ENCODE measurements at regions not wholly inside any gene's neighbourhood (a gene's known extent, or its start where the extent isn't known, plus 50 kb on each side); places are given as distances from the start of the nearest gene placed in this dataset.
"Not testable (repeated sequence)": the region's sequence is repeated elsewhere in the genome, so short reads cannot be mapped to it uniquely, and the experiment has no call there.

- no peak for DNase-seq (ENCODE audit: low read depth in 2 of 2, low spot score in 1 of 2)
Measured at GRCh38 chr3:72287956-72288355, 503.0 kb upstream of the PROK2 start.

- no peak for DNase-seq (ENCODE audit: low read depth in 2 of 2, low spot score in 1 of 2)
Measured at GRCh38 chr3:72285502-72285901, 500.6 kb upstream of the PROK2 start.

- no peak for DNase-seq (ENCODE audit: low read depth in 2 of 2, low spot score in 1 of 2)
Measured at GRCh38 chr3:72284471-72284870, 499.5 kb upstream of the PROK2 start.

- no peak for DNase-seq (ENCODE audit: low read depth in 2 of 2, low spot score in 1 of 2)
Measured at GRCh38 chr3:72282918-72283317, 498.0 kb upstream of the PROK2 start.

GRCh38 chr3:72281551-72281950, 496.6 kb upstream of the PROK2 start:
- DNase-seq (ENCODE audit: low read depth in 2 of 2, low spot score in 1 of 2), result no peak

GRCh38 chr3:72280876-72281275, 495.9 kb upstream of the PROK2 start:
- DNase-seq (ENCODE audit: low read depth in 2 of 2, low spot score in 1 of 2), result no peak

GRCh38 chr3:72279631-72280041, 494.7 kb upstream of the PROK2 start:
- DNase-seq (ENCODE audit: low read depth in 2 of 2, low spot score in 1 of 2), result no peak

- no peak for DNase-seq (ENCODE audit: low read depth in 2 of 2, low spot score in 1 of 2)
Measured at GRCh38 chr3:72279068-72279604, 494.2 kb upstream of the PROK2 start.

- DNase-seq (ENCODE audit: low read depth in 2 of 2, low spot score in 1 of 2), result no peak
Measured at GRCh38 chr3:72278349-72279067, 493.6 kb upstream of the PROK2 start.

GRCh38 chr3:72277710-72278109, 492.8 kb upstream of the PROK2 start:
- DNase-seq (ENCODE audit: low read depth in 2 of 2, low spot score in 1 of 2), result no peak

- no peak for DNase-seq (ENCODE audit: low read depth in 2 of 2, low spot score in 1 of 2)
Measured at GRCh38 chr3:72276806-72277205, 491.9 kb upstream of the PROK2 start.

- DNase-seq (ENCODE audit: low read depth in 2 of 2, low spot score in 1 of 2), result no peak
Measured at GRCh38 chr3:72275331-72275751, 490.4 kb upstream of the PROK2 start.

GRCh38 chr3:72274493-72275330, 489.8 kb upstream of the PROK2 start:
- no peak for DNase-seq (ENCODE audit: low read depth in 2 of 2, low spot score in 1 of 2)

- DNase-seq (ENCODE audit: low read depth in 2 of 2, low spot score in 1 of 2), result no peak
Measured at GRCh38 chr3:72273615-72274014, 488.7 kb upstream of the PROK2 start.

GRCh38 chr3:72272356-72272755, 487.4 kb upstream of the PROK2 start:
- DNase-seq (ENCODE audit: low read depth in 2 of 2, low spot score in 1 of 2), result no peak

- DNase-seq (ENCODE audit: low read depth in 2 of 2, low spot score in 1 of 2), result no peak
Measured at GRCh38 chr3:72271923-72272322, 487.0 kb upstream of the PROK2 start.

- no peak for DNase-seq (ENCODE audit: low read depth in 2 of 2, low spot score in 1 of 2)
Measured at GRCh38 chr3:72271216-72271615, 486.3 kb upstream of the PROK2 start.

GRCh38 chr3:72270730-72271129, 485.8 kb upstream of the PROK2 start:
- no peak for DNase-seq (ENCODE audit: low read depth in 2 of 2, low spot score in 1 of 2)

- DNase-seq (ENCODE audit: low read depth in 2 of 2, low spot score in 1 of 2), result no peak
Measured at GRCh38 chr3:72270072-72270681, 485.2 kb upstream of the PROK2 start.

- no peak for DNase-seq (ENCODE audit: low read depth in 2 of 2, low spot score in 1 of 2)
Measured at GRCh38 chr3:72269475-72269874, 484.5 kb upstream of the PROK2 start.

GRCh38 chr3:72266921-72267524, 482.1 kb upstream of the PROK2 start:
- DNase-seq (ENCODE audit: low read depth in 2 of 2, low spot score in 1 of 2), result not testable (repeated sequence)

All from stimulated activated CD8-positive, alpha-beta memory T cell treated with anti-CD3 and anti-CD28 coated beads, Interleukin-4, amount 100 ng/mL, for 1 hour (primary cell).